ENCODE measurements at regions not wholly inside any gene's neighbourhood (a gene's known extent, or its start where the extent isn't known, plus 50 kb on each side); places are given as distances from the start of the nearest gene placed in this dataset.

GRCh38 chr4:13830449-13830848 is 202.9 kb upstream of the BOD1L1 start:
- Histone ChIP-seq H3K4me3 (ENCODE audit: low read depth in 1 of 3, low read length in 3 of 3) (no peak overlapping the region), H3K27me3 (ENCODE audit: control insufficient read depth in 4 of 4, insufficient read depth in 4 of 4, low read length in 3 of 4) (no peaks in the 10 kb centered on the region), H3K4me1 (ENCODE audit: control insufficient read depth in 4 of 4, insufficient read depth in 4 of 4, low read length in 3 of 4) (no peaks in the 10 kb centered on the region), H3K36me3 (ENCODE audit: control insufficient read depth in 4 of 4, insufficient read depth in 3 of 4, low read depth in 1 of 4, low read length in 3 of 4) (no peaks in the 10 kb centered on the region), H3K9me3 (ENCODE audit: control insufficient read depth in 4 of 4, low read length in 3 of 4) (no peaks in the 10 kb centered on the region), H3K27ac (ENCODE audit: low read depth in 1 of 2, low read length in 2 of 2) (no peak overlapping the region), H3K9ac (ENCODE audit: low read depth in 1 of 2, low read length in 2 of 2) (no peak overlapping the region)
- no peak for DNase-seq (ENCODE audit: low spot score)
- TF ChIP-seq MAX (IDR thresholded peaks at IDR 0.05) (no peak), RAD21 (IDR thresholded peaks at IDR 0.05) (no peak), TAF1 (conservative IDR thresholded peaks at IDR 0.05) (no peak), SP1 (IDR thresholded peaks at IDR 0.05) (no peak), YY1 (IDR thresholded peaks at IDR 0.05) (no peak), RXRA (IDR thresholded peaks at IDR 0.05) (no peak), NR2F2 (IDR thresholded peaks at IDR 0.05) (no peak), EGR1 (IDR thresholded peaks at IDR 0.05; ENCODE audit: low read depth in 2 of 2) (no peak), FOXA1 (IDR thresholded peaks at IDR 0.05) (no peak), HNF4G (IDR thresholded peaks at IDR 0.05) (no peak), ZBTB33 (IDR thresholded peaks at IDR 0.05) (no peak), FOXA2 (IDR thresholded peaks at IDR 0.05) (no peak), ATF3 (IDR thresholded peaks at IDR 0.05) (no peak), JUND (IDR thresholded peaks at IDR 0.05) (no peak), CTCF (IDR thresholded peaks at IDR 0.05; ENCODE audit: low read depth, low read length, missing input control) (no peak), REST (IDR thresholded peaks at IDR 0.05) (no peak), GABPA (IDR thresholded peaks at IDR 0.05 in 1 of 2, conservative IDR thresholded peaks at IDR 0.05 in 1 of 2) (no peak), HNF4A (conservative IDR thresholded peaks at IDR 0.05) (no peak)
- WGBS, result 87% methylated on average over 5 of the region's 5 CpGs

Measured in liver (tissue), 8 donors.